ENCODE measurements at regions not wholly inside any gene's neighbourhood (a gene's known extent, or its start where the extent isn't known, plus 50 kb on each side); places are given as distances from the start of the nearest gene placed in this dataset.

- no peaks in the 10 kb centered on the region for H3K36me3 ChIP-seq
- no peak overlapping the region for H3K27ac ChIP-seq
- 82 to 93% (median 87%) methylated on average over 4 of the region's 4 CpGs for WGBS, 5 donors
- intact Hi-C loops (cut with DNase I; ENCODE audit: low total_unique reads): no loop called here
- H3K4me3 ChIP-seq: no peak overlapping the region
- no peak for TF ChIP-seq POLR2AphosphoS5 (IDR thresholded peaks at IDR 0.05)
- no peak for TF ChIP-seq POLR2A (IDR thresholded peaks at IDR 0.05)
- no peak for TF ChIP-seq CTCF (IDR thresholded peaks at IDR 0.05 in 8 of 11, conservative IDR thresholded peaks at IDR 0.05 in 3 of 11)
- H3K4me1 ChIP-seq: no peaks in the 10 kb centered on the region
- peaks cover 0 to 21% (median 3%) of the 10 kb centered on the region in 8 donors for H3K9me3 ChIP-seq
- H3K27me3 ChIP-seq (replicated peaks in 1 of 7): no peaks in the 10 kb centered on the region
- no peak for DNase-seq
These were observed 157.9 kb downstream of the RFX6 start for GRCh38 chr6:117034971-117035370.

GRCh38 chr6:117050301-117050700 lies 173.3 kb downstream of the RFX6 start:
- H3K4me3 ChIP-seq: no peak overlapping the region
- H3K27ac ChIP-seq: no peak overlapping the region
- peaks cover 0 to 30% (median 21%) of the 10 kb centered on the region in 8 donors for H3K9me3 ChIP-seq
- no peak for DNase-seq
- 84 to 95% (median 86%) methylated on average over 3 of the region's 3 CpGs for WGBS, 5 donors
- intact Hi-C loops (cut with DNase I; ENCODE audit: low total_unique reads): no loop called here
- H3K4me1 ChIP-seq: no peaks in the 10 kb centered on the region
- H3K36me3 ChIP-seq: no peaks in the 10 kb centered on the region
- no peaks in the 10 kb centered on the region for H3K27me3 ChIP-seq (replicated peaks in 1 of 7)
- TF ChIP-seq POLR2AphosphoS5 (IDR thresholded peaks at IDR 0.05) (no peak), CTCF (IDR thresholded peaks at IDR 0.05 in 8 of 11, conservative IDR thresholded peaks at IDR 0.05 in 3 of 11) (no peak), POLR2A (IDR thresholded peaks at IDR 0.05) (no peak)

GRCh38 chr6:117072134-117072533 lies 193.2 kb upstream of the VGLL2 start:
- Histone ChIP-seq H3K4me3 (no peak overlapping the region), H3K27me3 (replicated peaks in 1 of 7) (no peaks in the 10 kb centered on the region), H3K9me3 (no peaks in the 10 kb centered on the region), H3K27ac (no peak overlapping the region), H3K4me1 (no peaks in the 10 kb centered on the region), H3K36me3 (no peaks in the 10 kb centered on the region)
- TF ChIP-seq POLR2A (IDR thresholded peaks at IDR 0.05) (no peak), POLR2AphosphoS5 (IDR thresholded peaks at IDR 0.05) (no peak), CTCF (IDR thresholded peaks at IDR 0.05 in 8 of 11, conservative IDR thresholded peaks at IDR 0.05 in 3 of 11) (no peak)
- no peak for DNase-seq
- WGBS, 5 donors: 64 to 78% (median 73%) methylated on average over 2 of the region's 2 CpGs
- intact Hi-C loops (cut with DNase I; ENCODE audit: low total_unique reads): no loop called here

GRCh38 chr6:117072781-117073180 lies 192.6 kb upstream of the VGLL2 start:
- intact Hi-C loops (cut with DNase I; ENCODE audit: low total_unique reads): no loop called here
- WGBS, 5 donors: 30 to 41% (median 35%) methylated on average over 5 of the region's 5 CpGs
- Histone ChIP-seq H3K27ac (no peak overlapping the region), H3K9me3 (no peaks in the 10 kb centered on the region), H3K4me1 (no peaks in the 10 kb centered on the region), H3K36me3 (no peaks in the 10 kb centered on the region), H3K4me3 (no peak overlapping the region), H3K27me3 (replicated peaks in 1 of 7) (no peaks in the 10 kb centered on the region)
- TF ChIP-seq POLR2AphosphoS5 (IDR thresholded peaks at IDR 0.05): no peak
- no peak for TF ChIP-seq POLR2A (IDR thresholded peaks at IDR 0.05)
- no peak for TF ChIP-seq CTCF (IDR thresholded peaks at IDR 0.05 in 8 of 11, conservative IDR thresholded peaks at IDR 0.05 in 3 of 11)
- no peak for DNase-seq
